Endothelial cell of hepatic sinusoid (primary cell): ENCODE measurements at regions not wholly inside any gene's neighbourhood (a gene's known extent, or its start where the extent isn't known, plus 50 kb on each side); places are given as distances from the start of the nearest gene placed in this dataset.

Source experiments
- in situ Hi-C: cut with HindIII; loops from 2 replicates; pipeline ENCODE4 v1.10.0; 2017; ENCODE audit warnings: low sequenced_read_pairs

GRCh38 chr4:181646864-181647263, 596.3 kb upstream of the TENM3 start:
- in situ Hi-C loops: no loop called here

GRCh38 chr4:181647396-181648147, 595.6 kb upstream of the TENM3 start:
- in situ Hi-C loops: no loop called here

- in situ Hi-C loops: no loop called here
These were observed 593.0 kb upstream of the TENM3 start for GRCh38 chr4:181650033-181650825.

GRCh38 chr4:181656748-181657147, 586.5 kb upstream of the TENM3 start:
- in situ Hi-C loops: no loop called here

- in situ Hi-C loops: no loop called here
These were observed 584.0 kb upstream of the TENM3 start for GRCh38 chr4:181659202-181659601.

- in situ Hi-C loops: loop anchor here (10.0 kb wide), 1 partner anchor 295 kb away; no protein-coding TSS in a partner anchor
These were observed 583.3 kb upstream of the TENM3 start for GRCh38 chr4:181659876-181660275.

- in situ Hi-C loops: loop anchor here (10.0 kb wide), 1 partner anchor 294 kb away; no protein-coding TSS in a partner anchor
These were observed 582.1 kb upstream of the TENM3 start for GRCh38 chr4:181661090-181661489.

GRCh38 chr4:181661923-181662322, 581.3 kb upstream of the TENM3 start:
- in situ Hi-C loops: loop anchor here (10.0 kb wide), 1 partner anchor 293 kb away; no protein-coding TSS in a partner anchor

GRCh38 chr4:181662383-181662782, 580.8 kb upstream of the TENM3 start:
- in situ Hi-C loops: loop anchor here (10.0 kb wide), 1 partner anchor 292 kb away; no protein-coding TSS in a partner anchor

GRCh38 chr4:181670506-181670905, 572.7 kb upstream of the TENM3 start:
- in situ Hi-C loops: no loop called here

GRCh38 chr4:181671672-181672071, 571.5 kb upstream of the TENM3 start:
- in situ Hi-C loops: no loop called here

- in situ Hi-C loops: no loop called here
These were observed 570.5 kb upstream of the TENM3 start for GRCh38 chr4:181672751-181673150.

- in situ Hi-C loops: no loop called here
These were observed 568.8 kb upstream of the TENM3 start for GRCh38 chr4:181674315-181674875.

- in situ Hi-C loops: no loop called here
These were observed 566.7 kb upstream of the TENM3 start for GRCh38 chr4:181676546-181676945.

- in situ Hi-C loops: no loop called here
These were observed 566.0 kb upstream of the TENM3 start for GRCh38 chr4:181677201-181677600.

GRCh38 chr4:181677621-181678020, 565.6 kb upstream of the TENM3 start:
- in situ Hi-C loops: no loop called here

GRCh38 chr4:181679754-181680153, 563.4 kb upstream of the TENM3 start:
- in situ Hi-C loops: no loop called here

- in situ Hi-C loops: no loop called here
These were observed 560.7 kb upstream of the TENM3 start for GRCh38 chr4:181682367-181683047.

- in situ Hi-C loops: no loop called here
These were observed 558.9 kb upstream of the TENM3 start for GRCh38 chr4:181684310-181684709.

- in situ Hi-C loops: no loop called here
These were observed 557.7 kb upstream of the TENM3 start for GRCh38 chr4:181685461-181685860.

GRCh38 chr4:181685911-181686310, 557.3 kb upstream of the TENM3 start:
- in situ Hi-C loops: no loop called here
